ENCODE measurements at regions not wholly inside any gene's neighbourhood (a gene's known extent, or its start where the extent isn't known, plus 50 kb on each side); places are given as distances from the start of the nearest gene placed in this dataset.

DNA sequence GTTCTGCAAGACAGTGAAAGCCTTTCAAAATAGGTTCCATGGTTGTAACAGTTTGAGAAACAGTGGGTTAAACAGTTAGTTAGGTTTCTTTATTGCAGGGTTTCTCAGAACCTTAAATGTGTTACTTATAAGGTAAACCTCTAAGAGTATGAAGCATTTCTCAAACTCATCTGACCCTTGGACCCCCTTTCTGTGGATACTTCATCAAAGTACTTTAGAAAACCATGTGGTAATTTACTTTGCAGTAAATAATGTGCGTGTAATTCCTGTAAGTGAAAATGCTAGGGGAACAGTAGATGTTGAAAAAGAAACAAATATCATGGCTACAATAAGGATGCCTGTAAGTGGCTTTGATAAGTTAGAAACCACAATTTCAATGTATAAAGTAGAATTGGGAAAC lies 354.6 kb upstream of the RARB start:
- intact Hi-C loops (cut with DNase I) = no loop called here
- DNase-seq = no peak
- 59 to 74% methylated on average over 1 of the region's 1 CpG for WGBS, 2 donors

GRCh38 chr3:25074149-25074548 lies 353.9 kb upstream of the RARB start:
- Histone ChIP-seq H3K4me3 (no peak overlapping the region), H3K27me3 (no peaks in the 10 kb centered on the region), H3K36me3 (replicated peaks in 1 of 2; ENCODE audit: insufficient read depth in 1 of 2, low read depth in 2 of 2) (no peaks in the 10 kb centered on the region), H3K4me1 (no peaks in the 10 kb centered on the region), H3K27ac (no peak overlapping the region), H3K9me3 (no peaks in the 10 kb centered on the region)
- TF ChIP-seq POLR2A (IDR thresholded peaks at IDR 0.05) (no peak), CTCF (IDR thresholded peaks at IDR 0.05) (no peak)
- no peak for DNase-seq
- intact Hi-C loops (cut with DNase I) = no loop called here
- 15 to 18% methylated on average over 3 of the region's 3 CpGs for WGBS, 2 donors
- no peak for ATAC-seq

More for the DNA sequence above, 354.6 kb upstream of the RARB start:
- no peaks in the 10 kb centered on the region for H3K36me3 ChIP-seq (replicated peaks in 1 of 2; ENCODE audit: insufficient read depth in 1 of 2, low read depth in 2 of 2)
- H3K4me1 ChIP-seq = no peaks in the 10 kb centered on the region
- no peaks in the 10 kb centered on the region for H3K9me3 ChIP-seq
- ATAC-seq = no peak
- no peak overlapping the region for H3K27ac ChIP-seq
- no peak overlapping the region for H3K4me3 ChIP-seq
- TF ChIP-seq CTCF (IDR thresholded peaks at IDR 0.05) (no peak), POLR2A (IDR thresholded peaks at IDR 0.05) (no peak)
- H3K27me3 ChIP-seq = no peaks in the 10 kb centered on the region

DNA sequence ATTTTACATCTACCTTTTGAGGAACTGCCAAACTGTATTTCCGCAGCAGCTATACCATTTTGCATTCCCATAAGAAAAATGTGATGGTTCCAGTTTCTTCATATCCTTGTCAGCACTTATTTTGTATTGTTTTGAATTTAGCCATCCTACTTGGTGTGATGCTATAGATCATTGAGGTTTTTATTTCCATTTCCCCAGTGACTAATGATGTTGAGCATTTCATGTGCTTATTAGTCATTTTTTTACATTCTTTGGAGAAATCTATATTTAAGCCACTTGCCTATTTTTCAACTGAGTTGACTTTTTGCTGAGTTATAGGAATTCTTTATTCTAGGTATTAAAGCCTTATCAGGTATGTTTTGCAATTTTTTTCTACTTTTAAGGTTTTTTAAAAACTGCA lies 347.6 kb upstream of the RARB start:
- ATAC-seq (no peak), DNase-seq (no peak)
- H3K27ac ChIP-seq = no peak overlapping the region
- H3K36me3 ChIP-seq (replicated peaks in 1 of 2; ENCODE audit: insufficient read depth in 1 of 2, low read depth in 2 of 2) = no peaks in the 10 kb centered on the region
- TF ChIP-seq POLR2A (IDR thresholded peaks at IDR 0.05) = no peak
- TF ChIP-seq CTCF (IDR thresholded peaks at IDR 0.05) = no peak
- no peaks in the 10 kb centered on the region for H3K9me3 ChIP-seq
- intact Hi-C loops (cut with DNase I) = no loop called here
- H3K4me3 ChIP-seq = no peak overlapping the region
- WGBS, 2 donors = 58 to 77% methylated on average over 1 of the region's 1 CpG
- H3K27me3 ChIP-seq = no peaks in the 10 kb centered on the region
- H3K4me1 ChIP-seq = no peaks in the 10 kb centered on the region

- intact Hi-C loops (cut with DNase I) = no loop called here
Measured at GRCh38 chr3:25084016-25084415, 344.0 kb upstream of the RARB start.

More at GRCh38 chr3:25084016-25084415, 344.0 kb upstream of the RARB start:
- H3K36me3 ChIP-seq (replicated peaks in 1 of 2; ENCODE audit: insufficient read depth in 1 of 2, low read depth in 2 of 2) = no peaks in the 10 kb centered on the region
- TF ChIP-seq CTCF (IDR thresholded peaks at IDR 0.05) (no peak), POLR2A (IDR thresholded peaks at IDR 0.05) (no peak)
- no peak for ATAC-seq
- H3K27ac ChIP-seq = no peak overlapping the region
- no peaks in the 10 kb centered on the region for H3K4me1 ChIP-seq
- no peak overlapping the region for H3K4me3 ChIP-seq
- WGBS, 2 donors = 14 to 16% methylated on average over 1 of the region's 1 CpG
- DNase-seq = no peak
- no peaks in the 10 kb centered on the region for H3K9me3 ChIP-seq
- H3K27me3 ChIP-seq = no peaks in the 10 kb centered on the region
